ENCODE measurements at regions not wholly inside any gene's neighbourhood (a gene's known extent, or its start where the extent isn't known, plus 50 kb on each side); places are given as distances from the start of the nearest gene placed in this dataset.
"Not testable (repeated sequence)": the region's sequence is repeated elsewhere in the genome, so short reads cannot be mapped to it uniquely, and the experiment has no call there.

DNA sequence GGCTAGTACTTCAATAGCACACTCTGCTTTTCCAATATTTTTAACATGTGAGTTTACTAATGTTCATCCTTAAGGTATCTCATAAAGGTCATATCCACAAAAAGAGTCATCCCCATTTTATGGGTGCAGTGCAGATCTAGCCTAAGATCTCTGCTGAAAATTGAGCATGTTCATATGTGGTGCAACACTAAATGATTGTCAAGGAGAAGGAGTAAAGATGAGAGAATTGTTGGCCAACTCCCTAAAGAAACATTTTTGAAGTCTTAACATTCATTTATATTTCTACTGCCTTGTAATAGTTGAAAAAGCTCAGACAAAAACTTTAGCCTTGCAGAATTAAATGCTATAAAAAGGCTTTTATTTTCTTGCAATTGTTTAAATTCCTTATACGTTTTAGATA, 1159.6 kb downstream of the TBL1XR1 start (continued):
- TF ChIP-seq, protein P1, sequence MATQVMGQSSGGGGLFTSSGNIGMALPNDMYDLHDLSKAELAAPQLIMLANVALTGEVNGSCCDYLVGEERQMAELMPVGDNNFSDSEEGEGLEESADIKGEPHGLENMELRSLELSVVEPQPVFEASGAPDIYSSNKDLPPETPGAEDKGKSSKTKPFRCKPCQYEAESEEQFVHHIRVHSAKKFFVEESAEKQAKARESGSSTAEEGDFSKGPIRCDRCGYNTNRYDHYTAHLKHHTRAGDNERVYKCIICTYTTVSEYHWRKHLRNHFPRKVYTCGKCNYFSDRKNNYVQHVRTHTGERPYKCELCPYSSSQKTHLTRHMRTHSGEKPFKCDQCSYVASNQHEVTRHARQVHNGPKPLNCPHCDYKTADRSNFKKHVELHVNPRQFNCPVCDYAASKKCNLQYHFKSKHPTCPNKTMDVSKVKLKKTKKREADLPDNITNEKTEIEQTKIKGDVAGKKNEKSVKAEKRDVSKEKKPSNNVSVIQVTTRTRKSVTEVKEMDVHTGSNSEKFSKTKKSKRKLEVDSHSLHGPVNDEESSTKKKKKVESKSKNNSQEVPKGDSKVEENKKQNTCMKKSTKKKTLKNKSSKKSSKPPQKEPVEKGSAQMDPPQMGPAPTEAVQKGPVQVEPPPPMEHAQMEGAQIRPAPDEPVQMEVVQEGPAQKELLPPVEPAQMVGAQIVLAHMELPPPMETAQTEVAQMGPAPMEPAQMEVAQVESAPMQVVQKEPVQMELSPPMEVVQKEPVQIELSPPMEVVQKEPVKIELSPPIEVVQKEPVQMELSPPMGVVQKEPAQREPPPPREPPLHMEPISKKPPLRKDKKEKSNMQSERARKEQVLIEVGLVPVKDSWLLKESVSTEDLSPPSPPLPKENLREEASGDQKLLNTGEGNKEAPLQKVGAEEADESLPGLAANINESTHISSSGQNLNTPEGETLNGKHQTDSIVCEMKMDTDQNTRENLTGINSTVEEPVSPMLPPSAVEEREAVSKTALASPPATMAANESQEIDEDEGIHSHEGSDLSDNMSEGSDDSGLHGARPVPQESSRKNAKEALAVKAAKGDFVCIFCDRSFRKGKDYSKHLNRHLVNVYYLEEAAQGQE (IDR thresholded peaks at IDR 0.05; ENCODE audit: borderline replicate concordance in 1 of 2, low read depth in 1 of 2, low read length in 2 of 2): no peak
- TF ChIP-seq ZNF124 (CRISPR knock-in tag; IDR thresholded peaks at IDR 0.05): no peak

DNA sequence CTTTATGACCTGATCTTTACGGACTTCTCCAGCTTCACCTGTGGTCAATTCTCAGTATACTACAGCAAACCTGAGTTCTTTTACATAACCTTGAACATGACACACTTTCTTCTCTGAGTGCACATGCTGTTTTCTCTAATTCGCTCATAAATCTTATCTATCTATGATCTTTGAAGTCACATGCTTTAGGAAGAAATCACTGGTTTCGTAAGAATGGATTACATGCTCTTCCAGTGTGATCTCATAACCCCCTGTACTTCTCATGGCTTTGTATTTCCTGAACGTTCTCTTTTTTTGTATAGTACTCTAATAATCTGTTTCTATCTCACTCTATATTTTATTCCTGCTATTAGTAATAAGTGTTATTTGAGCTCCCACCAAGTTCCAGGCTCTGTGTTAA, 1165.2 kb downstream of the TBL1XR1 start:
- no peaks in the 10 kb centered on the region for H3K27me3 ChIP-seq (ENCODE audit: control insufficient read depth in 1 of 2, insufficient read depth in 2 of 2, low read length in 2 of 2)
- no peaks in the 10 kb centered on the region for H3K4me1 ChIP-seq (ENCODE audit: insufficient read depth, low read length)
- peaks cover 52% of the 10 kb centered on the region for H3K9me3 ChIP-seq (ENCODE audit: low read length)
- no peak overlapping the region for H3K9ac ChIP-seq (ENCODE audit: insufficient read depth, low read depth, low read length)
- H3K36me3 ChIP-seq (replicated peaks in 1 of 2; ENCODE audit: control insufficient read depth in 1 of 2, insufficient read depth in 2 of 2, low read length in 2 of 2): no peaks in the 10 kb centered on the region
- no peaks in the 10 kb centered on the region for H4K20me1 ChIP-seq (ENCODE audit: insufficient read depth, low read length)
- POLR2A ChIA-PET: no interaction called here
- 2% methylated on average over 4 of the region's 4 CpGs for WGBS (ENCODE audit: low lambda C conversion rate)
- ATAC-seq (no peak), DNase-seq (ENCODE audit: low spot score) (no peak), FAIRE-seq (no peak)
- intact Hi-C loops (cut with micrococcal nuclease; ENCODE audit: unreplicated experiment) (no loop called here), in situ Hi-C loops (cut with HindIII; ENCODE audit: extremely low pct_ligation_motif_present, low pct_unique_long_range_greater_than_20kb) (no loop called here)
- BruUV-seq (replicated peaks): no TSS peak
- H2AFZ ChIP-seq (ENCODE audit: low read length): no peak overlapping the region
- CTCF ChIA-PET (ENCODE audit: low intra/inter-chr PET ratio, low total read pairs): no interaction called here
- no peak overlapping the region for H3K27ac ChIP-seq (ENCODE audit: extremely low read length, insufficient read depth, low read length)
- no peak overlapping the region for H3K4me2 ChIP-seq (ENCODE audit: low read depth, low read length)
- TF ChIP-seq, protein P2, sequence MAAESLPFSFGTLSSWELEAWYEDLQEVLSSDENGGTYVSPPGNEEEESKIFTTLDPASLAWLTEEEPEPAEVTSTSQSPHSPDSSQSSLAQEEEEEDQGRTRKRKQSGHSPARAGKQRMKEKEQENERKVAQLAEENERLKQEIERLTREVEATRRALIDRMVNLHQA (CRISPR knock-in tag; IDR thresholded peaks at IDR 0.05): no peak
- no peak for TF ChIP-seq ZZZ3 (CRISPR knock-in tag; IDR thresholded peaks at IDR 0.05; ENCODE audit: borderline replicate concordance)
- no peak for TF ChIP-seq NR2F6 (IDR thresholded peaks at IDR 0.05)
- no peak for TF ChIP-seq NR2F6 (CRISPR knock-in tag; IDR thresholded peaks at IDR 0.05)
- TF ChIP-seq, protein P3, sequence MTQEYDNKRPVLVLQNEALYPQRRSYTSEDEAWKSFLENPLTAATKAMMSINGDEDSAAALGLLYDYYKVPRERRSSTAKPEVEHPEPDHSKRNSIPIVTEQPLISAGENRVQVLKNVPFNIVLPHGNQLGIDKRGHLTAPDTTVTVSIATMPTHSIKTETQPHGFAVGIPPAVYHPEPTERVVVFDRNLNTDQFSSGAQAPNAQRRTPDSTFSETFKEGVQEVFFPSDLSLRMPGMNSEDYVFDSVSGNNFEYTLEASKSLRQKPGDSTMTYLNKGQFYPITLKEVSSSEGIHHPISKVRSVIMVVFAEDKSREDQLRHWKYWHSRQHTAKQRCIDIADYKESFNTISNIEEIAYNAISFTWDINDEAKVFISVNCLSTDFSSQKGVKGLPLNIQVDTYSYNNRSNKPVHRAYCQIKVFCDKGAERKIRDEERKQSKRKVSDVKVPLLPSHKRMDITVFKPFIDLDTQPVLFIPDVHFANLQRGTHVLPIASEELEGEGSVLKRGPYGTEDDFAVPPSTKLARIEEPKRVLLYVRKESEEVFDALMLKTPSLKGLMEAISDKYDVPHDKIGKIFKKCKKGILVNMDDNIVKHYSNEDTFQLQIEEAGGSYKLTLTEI (CRISPR knock-in tag; conservative IDR thresholded peaks at IDR 0.05): no peak
- TF ChIP-seq, protein P4, sequence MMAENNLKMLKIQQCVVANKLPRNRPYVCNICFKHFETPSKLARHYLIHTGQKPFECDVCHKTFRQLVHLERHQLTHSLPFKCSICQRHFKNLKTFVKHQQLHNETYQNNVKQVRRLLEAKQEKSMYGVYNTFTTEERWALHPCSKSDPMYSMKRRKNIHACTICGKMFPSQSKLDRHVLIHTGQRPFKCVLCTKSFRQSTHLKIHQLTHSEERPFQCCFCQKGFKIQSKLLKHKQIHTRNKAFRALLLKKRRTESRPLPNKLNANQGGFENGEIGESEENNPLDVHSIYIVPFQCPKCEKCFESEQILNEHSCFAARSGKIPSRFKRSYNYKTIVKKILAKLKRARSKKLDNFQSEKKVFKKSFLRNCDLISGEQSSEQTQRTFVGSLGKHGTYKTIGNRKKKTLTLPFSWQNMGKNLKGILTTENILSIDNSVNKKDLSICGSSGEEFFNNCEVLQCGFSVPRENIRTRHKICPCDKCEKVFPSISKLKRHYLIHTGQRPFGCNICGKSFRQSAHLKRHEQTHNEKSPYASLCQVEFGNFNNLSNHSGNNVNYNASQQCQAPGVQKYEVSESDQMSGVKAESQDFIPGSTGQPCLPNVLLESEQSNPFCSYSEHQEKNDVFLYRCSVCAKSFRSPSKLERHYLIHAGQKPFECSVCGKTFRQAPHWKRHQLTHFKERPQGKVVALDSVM (CRISPR knock-in tag; IDR thresholded peaks at IDR 0.05): no peak
- no peak for TF ChIP-seq MED1 (CRISPR knock-in tag; IDR thresholded peaks at IDR 0.05)
- no peak overlapping the region for H3K4me3 ChIP-seq (replicated peaks in 1 of 3; ENCODE audit: insufficient read depth in 1 of 3, low read depth in 2 of 3, low read length in 3 of 3)
- no peaks in the 10 kb centered on the region for H3K79me2 ChIP-seq (ENCODE audit: insufficient read depth, low read length)

DNA sequence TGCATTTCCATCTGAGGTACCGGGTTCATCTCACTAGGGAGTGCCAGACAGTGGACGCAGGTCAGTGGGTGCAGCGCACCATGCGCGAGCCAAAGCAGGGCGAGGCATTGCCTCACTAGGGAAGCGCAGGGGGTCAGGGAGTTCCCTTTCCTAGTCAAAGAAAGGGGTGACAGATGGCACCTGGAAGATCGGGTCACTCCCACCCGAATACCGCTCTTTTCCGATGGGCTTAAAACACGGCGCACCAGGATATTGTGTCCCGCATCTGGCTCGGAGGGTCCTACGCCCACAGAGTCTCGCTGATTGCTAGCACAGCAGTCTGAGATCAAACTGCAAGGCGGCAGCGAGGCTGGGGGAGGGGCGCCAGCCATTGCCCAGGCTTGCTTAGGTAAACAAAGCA, 1157.1 kb downstream of the NAALADL2 start:
- in situ Hi-C loops (cut with HindIII; ENCODE audit: extremely low pct_ligation_motif_present, low pct_unique_long_range_greater_than_20kb); CTCF ChIA-PET (ENCODE audit: low intra/inter-chr PET ratio, low total read pairs); H3K27me3 ChIP-seq (ENCODE audit: control insufficient read depth in 1 of 2, insufficient read depth in 2 of 2, low read length in 2 of 2); H3K9ac ChIP-seq (ENCODE audit: insufficient read depth, low read depth, low read length); H2AFZ ChIP-seq (ENCODE audit: low read length); intact Hi-C loops (cut with micrococcal nuclease; ENCODE audit: unreplicated experiment); H3K4me1 ChIP-seq (ENCODE audit: insufficient read depth, low read length); DNase-seq (ENCODE audit: low spot score); H3K79me2 ChIP-seq (ENCODE audit: insufficient read depth, low read length); BruUV-seq (replicated peaks); H3K36me3 ChIP-seq (replicated peaks in 1 of 2; ENCODE audit: control insufficient read depth in 1 of 2, insufficient read depth in 2 of 2, low read length in 2 of 2); ATAC-seq; H4K20me1 ChIP-seq (ENCODE audit: insufficient read depth, low read length); H3K27ac ChIP-seq (ENCODE audit: extremely low read length, insufficient read depth, low read length); FAIRE-seq; POLR2A ChIA-PET; H3K4me3 ChIP-seq (replicated peaks in 1 of 3; ENCODE audit: insufficient read depth in 1 of 3, low read depth in 2 of 3, low read length in 3 of 3); H3K4me2 ChIP-seq (ENCODE audit: low read depth, low read length): not testable (repeated sequence)
- H3K9me3 ChIP-seq (ENCODE audit: low read length): peaks cover 10% of the 10 kb centered on the region; the same call in 1 of the 2 replicates
- 68% methylated on average over 15 of the region's 20 CpGs for WGBS (ENCODE audit: low lambda C conversion rate)
